ENCODE measurements at regions not wholly inside any gene's neighbourhood (a gene's known extent, or its start where the extent isn't known, plus 50 kb on each side); places are given as distances from the start of the nearest gene placed in this dataset.

- TF ChIP-seq CTCF (IDR thresholded peaks at IDR 0.05; ENCODE audit: insufficient read depth, low read length, poor library complexity, severe bottlenecking) (no peak), EZH2phosphoT487 (conservative IDR thresholded peaks at IDR 0.05; ENCODE audit: low read length) (no peak)
Measured at GRCh38 chr18:65145312-65145711, 605.5 kb upstream of the CDH7 start.

Data from SU-DHL-6 (cell line).